KMS-11 (cell line): ENCODE measurements at regions not wholly inside any gene's neighbourhood (a gene's known extent, or its start where the extent isn't known, plus 50 kb on each side); places are given as distances from the start of the nearest gene placed in this dataset.

Experiments
- H2AFZ ChIP-seq: fragments of 200-600 bp; sonication (generic); 2 replicates; pipeline ENCODE4 v1.6.1; 2016; ENCODE audit warnings: antibody characterized with exemption, mixed run types, low read depth
- H3K27ac ChIP-seq: fragments of 200-600 bp; sonication (generic); 2 replicates; pipeline ENCODE4 v1.6.1; 2016; ENCODE audit warnings: mild to moderate bottlenecking, mixed run types
- H3K27me3 ChIP-seq: fragments of 200-600 bp; sonication (generic); 2 replicates; pipeline ENCODE4 v1.6.1; 2017; ENCODE audit warnings: mild to moderate bottlenecking, low read depth, mixed run types, moderate library complexity; ENCODE audit not compliant: insufficient read depth
- H3K36me3 ChIP-seq: fragments of 200-600 bp; sonication (generic); 2 replicates; pipeline ENCODE4 v1.6.1; 2017; ENCODE audit warnings: mild to moderate bottlenecking, mixed run types; ENCODE audit not compliant: insufficient read depth
- H3K4me1 ChIP-seq: fragments of 200-600 bp; sonication (generic); 2 replicates; pipeline ENCODE4 v1.6.1; 2016; ENCODE audit warnings: mild to moderate bottlenecking, low read depth, mixed run types; ENCODE audit not compliant: poor library complexity, severe bottlenecking
- H3K4me2 ChIP-seq: fragments of 200-600 bp; sonication (generic); 2 replicates; pipeline ENCODE4 v1.7.0; 2016; ENCODE audit warnings: mild to moderate bottlenecking, mixed run types
- H3K4me3 ChIP-seq: fragments of 200-600 bp; sonication (generic); IDR thresholded peaks from 2 replicates; pipeline ENCODE4 v1.6.1; 2017; ENCODE audit warnings: low read depth, low read length, mixed read lengths; ENCODE audit not compliant: insufficient read depth
- H3K79me2 ChIP-seq: fragments of 200-600 bp; sonication (generic); 2 replicates; pipeline ENCODE4 v1.6.1; 2016; ENCODE audit warnings: low read depth, mixed run types; ENCODE audit not compliant: insufficient read depth
- H3K9ac ChIP-seq: fragments of 200-600 bp; sonication (generic); 2 replicates; pipeline ENCODE4 v1.6.1; 2016; ENCODE audit warnings: mild to moderate bottlenecking, mixed run types
- H4K20me1 ChIP-seq: fragments of 200-600 bp; sonication (generic); 2 replicates; pipeline ENCODE4 v1.6.1; 2016; ENCODE audit warnings: mild to moderate bottlenecking, mixed run types; ENCODE audit not compliant: insufficient read depth
- CTCF ChIP-seq: fragments of 200-600 bp; sonication (generic); conservative IDR thresholded peaks from 2 replicates; pipeline ENCODE4 v1.6.1; 2017; ENCODE audit warnings: low read depth, mild to moderate bottlenecking, antibody characterized with exemption, low read length, moderate library complexity, mixed read lengths

- Histone ChIP-seq H3K27me3 (no peaks in the 10 kb centered on the region), H2AFZ (no peak overlapping the region), H3K79me2 (no peaks in the 10 kb centered on the region), H3K4me1 (no peaks in the 10 kb centered on the region), H3K36me3 (no peaks in the 10 kb centered on the region), H3K4me2 (no peak overlapping the region), H3K9ac (no peak overlapping the region), H4K20me1 (no peaks in the 10 kb centered on the region), H3K4me3 (no peak overlapping the region), H3K27ac (no peak overlapping the region)
- TF ChIP-seq CTCF: no peak
These were observed 801.3 kb downstream of the PCDH18 start for GRCh38 chr4:136731025-136731424.

GRCh38 chr4:136725286-136726081, 806.8 kb downstream of the PCDH18 start:
- no peak overlapping the region for H3K4me3 ChIP-seq
- no peak overlapping the region for H3K9ac ChIP-seq
- H4K20me1 ChIP-seq: no peaks in the 10 kb centered on the region
- no peak overlapping the region for H3K4me2 ChIP-seq
- no peak for TF ChIP-seq CTCF
- H3K36me3 ChIP-seq: no peaks in the 10 kb centered on the region
- no peaks in the 10 kb centered on the region for H3K79me2 ChIP-seq
- H2AFZ ChIP-seq: no peak overlapping the region
- no peaks in the 10 kb centered on the region for H3K4me1 ChIP-seq
- H3K27ac ChIP-seq: no peak overlapping the region
- H3K27me3 ChIP-seq: no peaks in the 10 kb centered on the region

- Histone ChIP-seq H3K79me2 (no peaks in the 10 kb centered on the region), H2AFZ (no peak overlapping the region), H3K4me3 (no peak overlapping the region), H3K4me2 (peak overlapping the region; percentile 29; the same call in 1 of the 2 replicates), H3K4me1 (peaks cover 12% of the 10 kb centered on the region), H3K9ac (no peak overlapping the region), H3K27me3 (no peaks in the 10 kb centered on the region), H3K27ac (no peak overlapping the region), H4K20me1 (no peaks in the 10 kb centered on the region), H3K36me3 (no peaks in the 10 kb centered on the region)
- no peak for TF ChIP-seq CTCF
These were observed 819.2 kb downstream of the PCDH18 start for GRCh38 chr4:136713140-136713539.

- Histone ChIP-seq H4K20me1 (no peaks in the 10 kb centered on the region), H2AFZ (no peak overlapping the region), H3K27me3 (no peaks in the 10 kb centered on the region), H3K4me1 (peaks cover 33% of the 10 kb centered on the region), H3K9ac (no peak overlapping the region), H3K79me2 (no peaks in the 10 kb centered on the region), H3K27ac (no peak overlapping the region), H3K36me3 (no peaks in the 10 kb centered on the region), H3K4me2 (no peak overlapping the region), H3K4me3 (no peak overlapping the region)
- TF ChIP-seq CTCF: no peak
These were observed 822.4 kb downstream of the PCDH18 start for GRCh38 chr4:136709897-136710296.
